ENCODE measurements at regions not wholly inside any gene's neighbourhood (a gene's known extent, or its start where the extent isn't known, plus 50 kb on each side); places are given as distances from the start of the nearest gene placed in this dataset.
A peak's percentile ranks its signal among the peaks of the same experiment; 100 is the strongest.

DNA sequence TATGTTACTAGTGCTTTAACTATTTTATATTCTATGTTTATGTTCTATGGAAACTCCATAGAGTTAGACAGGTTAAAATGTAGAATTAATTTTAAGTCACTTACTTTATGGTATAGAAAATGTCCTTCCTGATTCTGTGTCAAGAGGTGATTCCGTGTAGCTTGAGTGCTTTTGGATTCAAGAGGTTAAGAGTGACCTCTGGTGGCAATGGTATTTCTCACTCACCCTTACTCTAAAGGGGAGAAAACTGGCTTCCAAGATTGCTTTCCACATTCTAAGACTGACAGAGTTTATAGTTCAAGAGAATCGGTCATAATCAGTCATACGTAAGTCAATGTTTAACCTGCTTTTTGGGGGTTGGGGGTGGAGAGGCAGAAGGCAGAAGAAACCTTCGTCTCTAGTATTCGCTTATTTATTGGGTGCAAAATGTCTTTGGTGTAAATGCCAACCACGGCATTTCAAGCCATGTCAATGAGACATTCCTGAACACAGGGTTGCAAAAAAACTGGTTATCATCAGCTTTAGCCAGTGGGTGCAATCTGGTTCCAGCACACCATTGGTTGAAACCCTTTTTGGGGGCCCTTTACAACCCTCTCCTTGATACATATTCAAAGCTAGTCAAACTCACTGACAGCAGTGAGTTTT, 92.0 kb upstream of the VGLL3 start:
- Histone ChIP-seq H3K9me3 (ENCODE audit: low read length) (no peaks in the 10 kb centered on the region), H3K9me2 (ENCODE audit: insufficient read depth, low read length) (no peaks in the 10 kb centered on the region), H4K20me1 (ENCODE audit: insufficient read depth) (no peaks in the 10 kb centered on the region), H3K9ac (ENCODE audit: low read length) (no peak overlapping the region), H3K4me3 (ENCODE audit: low read length) (no peak overlapping the region), H3K36me3 (ENCODE audit: insufficient read depth, low read length) (no peaks in the 10 kb centered on the region), H3K27ac (ENCODE audit: low read length) (no peak overlapping the region), H3F3A (ENCODE audit: insufficient read depth, low read length, poor library complexity, severe bottlenecking) (no peaks in the 10 kb centered on the region), H2AFZ (ENCODE audit: low read depth, low read length) (no peak overlapping the region), H3K4me2 (ENCODE audit: low read length) (no peak overlapping the region), H3K27me3 (ENCODE audit: insufficient read depth, low read depth, low read length) (no peaks in the 10 kb centered on the region), H3K79me2 (replicated peaks; ENCODE audit: insufficient read depth, low read length) (no peaks in the 10 kb centered on the region)
- TF ChIP-seq SMC3 (conservative IDR thresholded peaks at IDR 0.05; ENCODE audit: poor library complexity) = peak; percentile 78
- no peak for TF ChIP-seq TAF1 (IDR thresholded peaks at IDR 0.05; ENCODE audit: low read depth)
- no peak for TF ChIP-seq MXI1 (conservative IDR thresholded peaks at IDR 0.05; ENCODE audit: poor library complexity, severe bottlenecking)
- TF ChIP-seq, protein P1, sequence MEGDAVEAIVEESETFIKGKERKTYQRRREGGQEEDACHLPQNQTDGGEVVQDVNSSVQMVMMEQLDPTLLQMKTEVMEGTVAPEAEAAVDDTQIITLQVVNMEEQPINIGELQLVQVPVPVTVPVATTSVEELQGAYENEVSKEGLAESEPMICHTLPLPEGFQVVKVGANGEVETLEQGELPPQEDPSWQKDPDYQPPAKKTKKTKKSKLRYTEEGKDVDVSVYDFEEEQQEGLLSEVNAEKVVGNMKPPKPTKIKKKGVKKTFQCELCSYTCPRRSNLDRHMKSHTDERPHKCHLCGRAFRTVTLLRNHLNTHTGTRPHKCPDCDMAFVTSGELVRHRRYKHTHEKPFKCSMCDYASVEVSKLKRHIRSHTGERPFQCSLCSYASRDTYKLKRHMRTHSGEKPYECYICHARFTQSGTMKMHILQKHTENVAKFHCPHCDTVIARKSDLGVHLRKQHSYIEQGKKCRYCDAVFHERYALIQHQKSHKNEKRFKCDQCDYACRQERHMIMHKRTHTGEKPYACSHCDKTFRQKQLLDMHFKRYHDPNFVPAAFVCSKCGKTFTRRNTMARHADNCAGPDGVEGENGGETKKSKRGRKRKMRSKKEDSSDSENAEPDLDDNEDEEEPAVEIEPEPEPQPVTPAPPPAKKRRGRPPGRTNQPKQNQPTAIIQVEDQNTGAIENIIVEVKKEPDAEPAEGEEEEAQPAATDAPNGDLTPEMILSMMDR (IDR thresholded peaks at IDR 0.05; ENCODE audit: poor library complexity, severe bottlenecking) = peak; percentile 68
- peak; percentile 76 for TF ChIP-seq RAD21 (conservative IDR thresholded peaks at IDR 0.05)

DNA sequence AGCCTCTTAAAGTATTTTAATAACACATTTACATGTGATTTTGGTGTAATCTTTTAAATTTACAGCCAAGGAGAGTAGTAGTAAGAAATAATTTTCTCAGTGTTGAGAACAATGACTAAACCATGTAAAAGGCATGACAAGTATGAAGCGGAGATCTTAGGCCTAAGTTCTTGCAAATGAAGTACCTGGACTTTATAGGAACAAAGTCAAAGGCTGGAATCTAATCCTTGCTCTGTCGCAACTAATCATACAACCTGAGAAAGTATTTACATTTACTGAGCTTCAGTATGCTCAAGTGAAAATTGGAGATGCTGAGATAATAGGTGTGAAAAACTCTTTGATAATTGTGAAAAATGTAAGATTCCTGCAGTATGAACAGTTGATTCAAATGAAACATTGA, 86.4 kb upstream of the VGLL3 start:
- no peak overlapping the region for H3K4me2 ChIP-seq (ENCODE audit: low read length)
- H2AFZ ChIP-seq (ENCODE audit: low read depth, low read length) = no peak overlapping the region
- H3K9me2 ChIP-seq (ENCODE audit: insufficient read depth, low read length) = no peaks in the 10 kb centered on the region
- H3K9ac ChIP-seq (ENCODE audit: low read length) = no peak overlapping the region
- H3K27me3 ChIP-seq (ENCODE audit: insufficient read depth, low read depth, low read length) = no peaks in the 10 kb centered on the region
- no peaks in the 10 kb centered on the region for H3K36me3 ChIP-seq (ENCODE audit: insufficient read depth, low read length)
- no peaks in the 10 kb centered on the region for H4K20me1 ChIP-seq (ENCODE audit: insufficient read depth)
- H3K27ac ChIP-seq (ENCODE audit: low read length) = no peak overlapping the region
- no peaks in the 10 kb centered on the region for H3K79me2 ChIP-seq (replicated peaks; ENCODE audit: insufficient read depth, low read length)
- no peaks in the 10 kb centered on the region for H3K9me3 ChIP-seq (ENCODE audit: low read length)
- no peak overlapping the region for H3K4me3 ChIP-seq (ENCODE audit: low read length)
- TF ChIP-seq EZH2 (IDR thresholded peaks at IDR 0.05; ENCODE audit: borderline replicate concordance, insufficient read depth, low read length, poor library complexity, severe bottlenecking) (no peak), RAD21 (conservative IDR thresholded peaks at IDR 0.05) (no peak), MXI1 (conservative IDR thresholded peaks at IDR 0.05; ENCODE audit: poor library complexity, severe bottlenecking) (no peak), POLR2AphosphoS5 (IDR thresholded peaks at IDR 0.05) (no peak), TAF1 (IDR thresholded peaks at IDR 0.05; ENCODE audit: low read depth) (no peak)
- H3F3A ChIP-seq (ENCODE audit: insufficient read depth, low read length, poor library complexity, severe bottlenecking) = no peaks in the 10 kb centered on the region

DNA sequence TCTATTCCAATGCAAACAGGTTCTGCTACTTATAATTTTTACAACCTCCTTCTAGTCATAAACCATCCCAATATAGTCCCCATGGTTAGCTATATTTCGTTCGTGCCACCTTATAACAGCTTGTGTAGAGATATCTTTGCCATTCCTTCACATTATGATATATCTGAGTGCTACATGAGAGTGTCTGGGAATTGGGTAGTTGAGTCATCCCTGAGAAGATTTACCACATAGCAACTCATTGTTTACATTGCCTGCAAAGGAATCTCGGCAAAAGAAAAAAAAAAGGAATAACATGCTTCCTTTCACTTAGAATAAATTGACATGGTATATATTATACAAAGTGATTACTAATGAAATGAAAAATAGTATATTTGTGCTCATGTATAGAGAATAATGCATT, 86.0 kb upstream of the VGLL3 start:
- H3K9ac ChIP-seq (ENCODE audit: low read length) = no peak overlapping the region
- no peaks in the 10 kb centered on the region for H3K9me3 ChIP-seq (ENCODE audit: low read length)
- no peak overlapping the region for H3K27ac ChIP-seq (ENCODE audit: low read length)
- no peak overlapping the region for H3K4me2 ChIP-seq (ENCODE audit: low read length)
- no peaks in the 10 kb centered on the region for H4K20me1 ChIP-seq (ENCODE audit: insufficient read depth)
- no peaks in the 10 kb centered on the region for H3K9me2 ChIP-seq (ENCODE audit: insufficient read depth, low read length)
- H3K79me2 ChIP-seq (replicated peaks; ENCODE audit: insufficient read depth, low read length) = no peaks in the 10 kb centered on the region
- no peaks in the 10 kb centered on the region for H3K36me3 ChIP-seq (ENCODE audit: insufficient read depth, low read length)
- H3F3A ChIP-seq (ENCODE audit: insufficient read depth, low read length, poor library complexity, severe bottlenecking) = no peaks in the 10 kb centered on the region
- no peak overlapping the region for H2AFZ ChIP-seq (ENCODE audit: low read depth, low read length)
- TF ChIP-seq RAD21 (conservative IDR thresholded peaks at IDR 0.05) (no peak), SMC3 (conservative IDR thresholded peaks at IDR 0.05; ENCODE audit: poor library complexity) (no peak), EP300 (conservative IDR thresholded peaks at IDR 0.05; ENCODE audit: poor library complexity, severe bottlenecking) (no peak), REST (IDR thresholded peaks at IDR 0.05; ENCODE audit: borderline replicate concordance) (no peak)
- no peak overlapping the region for H3K4me3 ChIP-seq (ENCODE audit: low read length)
- H3K27me3 ChIP-seq (ENCODE audit: insufficient read depth, low read depth, low read length) = no peaks in the 10 kb centered on the region

Data from neural cell (in vitro differentiated cells).